ENCODE measurements at regions not wholly inside any gene's neighbourhood (a gene's known extent, or its start where the extent isn't known, plus 50 kb on each side); places are given as distances from the start of the nearest gene placed in this dataset.
A peak's percentile ranks its signal among the peaks of the same experiment; 100 is the strongest.
"Not testable (repeated sequence)": the region's sequence is repeated elsewhere in the genome, so short reads cannot be mapped to it uniquely, and the experiment has no call there.

GRCh38 chr10:121672733-121673132, 74.5 kb upstream of the FGFR2 start:
- no peak overlapping the region for H3K9ac ChIP-seq (ENCODE audit: low read length)
- no peak overlapping the region for H3K27ac ChIP-seq (ENCODE audit: low read depth, low read length)
- H3K4me3 ChIP-seq (ENCODE audit: low read length): no peak overlapping the region
- no peaks in the 10 kb centered on the region for H3K36me3 ChIP-seq (ENCODE audit: control insufficient read depth, insufficient read depth, low read length)
- no peaks in the 10 kb centered on the region for H3K27me3 ChIP-seq (ENCODE audit: control insufficient read depth, insufficient read depth, low read length)
- H3K4me1 ChIP-seq (ENCODE audit: control insufficient read depth, insufficient read depth, low read length): peaks cover 8% of the 10 kb centered on the region

GRCh38 chr10:121669840-121670239, 71.6 kb upstream of the FGFR2 start:
- not testable (repeated sequence) for H3K4me3 ChIP-seq (ENCODE audit: low read length); H3K27ac ChIP-seq (ENCODE audit: low read depth, low read length); H3K27me3 ChIP-seq (ENCODE audit: control insufficient read depth, insufficient read depth, low read length); H3K36me3 ChIP-seq (ENCODE audit: control insufficient read depth, insufficient read depth, low read length); H3K9ac ChIP-seq (ENCODE audit: low read length)
- peaks cover 11% of the 10 kb centered on the region for H3K4me1 ChIP-seq (ENCODE audit: control insufficient read depth, insufficient read depth, low read length)

- Histone ChIP-seq H3K4me1 (ENCODE audit: control insufficient read depth, insufficient read depth, low read length) (peaks cover 11% of the 10 kb centered on the region), H3K27me3 (ENCODE audit: control insufficient read depth, insufficient read depth, low read length) (no peaks in the 10 kb centered on the region), H3K9ac (ENCODE audit: low read length) (no peak overlapping the region), H3K4me3 (ENCODE audit: low read length) (no peak overlapping the region), H3K36me3 (ENCODE audit: control insufficient read depth, insufficient read depth, low read length) (no peaks in the 10 kb centered on the region), H3K27ac (ENCODE audit: low read depth, low read length) (peak overlapping the region; percentile 93)
Observed at GRCh38 chr10:121669028-121669374, 70.8 kb upstream of the FGFR2 start.

GRCh38 chr10:121668314-121669027, 70.2 kb upstream of the FGFR2 start:
- Histone ChIP-seq H3K4me3 (ENCODE audit: low read length) (no peak overlapping the region), H3K9ac (ENCODE audit: low read length) (no peak overlapping the region), H3K27ac (ENCODE audit: low read depth, low read length) (peak overlapping the region; percentile 93), H3K36me3 (ENCODE audit: control insufficient read depth, insufficient read depth, low read length) (no peaks in the 10 kb centered on the region), H3K27me3 (ENCODE audit: control insufficient read depth, insufficient read depth, low read length) (no peaks in the 10 kb centered on the region), H3K4me1 (ENCODE audit: control insufficient read depth, insufficient read depth, low read length) (peaks cover 11% of the 10 kb centered on the region)

GRCh38 chr10:121667948-121668313, 69.7 kb upstream of the FGFR2 start:
- H3K27ac ChIP-seq (ENCODE audit: low read depth, low read length): peak overlapping the region; percentile 93
- no peak overlapping the region for H3K9ac ChIP-seq (ENCODE audit: low read length)
- H3K27me3 ChIP-seq (ENCODE audit: control insufficient read depth, insufficient read depth, low read length): no peaks in the 10 kb centered on the region
- peaks cover 11% of the 10 kb centered on the region for H3K4me1 ChIP-seq (ENCODE audit: control insufficient read depth, insufficient read depth, low read length)
- H3K4me3 ChIP-seq (ENCODE audit: low read length): no peak overlapping the region
- no peaks in the 10 kb centered on the region for H3K36me3 ChIP-seq (ENCODE audit: control insufficient read depth, insufficient read depth, low read length)

- Histone ChIP-seq H3K4me3 (ENCODE audit: low read length) (no peak overlapping the region), H3K36me3 (ENCODE audit: control insufficient read depth, insufficient read depth, low read length) (no peaks in the 10 kb centered on the region), H3K9ac (ENCODE audit: low read length) (no peak overlapping the region), H3K4me1 (ENCODE audit: control insufficient read depth, insufficient read depth, low read length) (peaks cover 11% of the 10 kb centered on the region), H3K27me3 (ENCODE audit: control insufficient read depth, insufficient read depth, low read length) (no peaks in the 10 kb centered on the region), H3K27ac (ENCODE audit: low read depth, low read length) (no peak overlapping the region)
Observed at GRCh38 chr10:121665809-121666208, 67.6 kb upstream of the FGFR2 start.

GRCh38 chr10:121664671-121665070, 66.4 kb upstream of the FGFR2 start:
- Histone ChIP-seq H3K4me1 (ENCODE audit: control insufficient read depth, insufficient read depth, low read length) (peaks cover 11% of the 10 kb centered on the region), H3K27me3 (ENCODE audit: control insufficient read depth, insufficient read depth, low read length) (no peaks in the 10 kb centered on the region), H3K27ac (ENCODE audit: low read depth, low read length) (no peak overlapping the region)

GRCh38 chr10:121662945-121663917, 65.0 kb upstream of the FGFR2 start:
- Histone ChIP-seq H3K4me1 (ENCODE audit: control insufficient read depth, insufficient read depth, low read length) (peaks cover 8% of the 10 kb centered on the region), H3K36me3 (ENCODE audit: control insufficient read depth, insufficient read depth, low read length) (no peaks in the 10 kb centered on the region), H3K4me3 (ENCODE audit: low read length) (no peak overlapping the region), H3K9ac (ENCODE audit: low read length) (no peak overlapping the region), H3K27ac (ENCODE audit: low read depth, low read length) (no peak overlapping the region), H3K27me3 (ENCODE audit: control insufficient read depth, insufficient read depth, low read length) (no peaks in the 10 kb centered on the region)

More at GRCh38 chr10:121664671-121665070, 66.4 kb upstream of the FGFR2 start:
- Histone ChIP-seq H3K4me3 (ENCODE audit: low read length) (no peak overlapping the region), H3K36me3 (ENCODE audit: control insufficient read depth, insufficient read depth, low read length) (no peaks in the 10 kb centered on the region), H3K9ac (ENCODE audit: low read length) (no peak overlapping the region)

GRCh38 chr10:121662531-121662930, 64.3 kb upstream of the FGFR2 start:
- Histone ChIP-seq H3K27ac (ENCODE audit: low read depth, low read length) (no peak overlapping the region), H3K36me3 (ENCODE audit: control insufficient read depth, insufficient read depth, low read length) (no peaks in the 10 kb centered on the region), H3K9ac (ENCODE audit: low read length) (no peak overlapping the region), H3K4me3 (ENCODE audit: low read length) (no peak overlapping the region), H3K27me3 (ENCODE audit: control insufficient read depth, insufficient read depth, low read length) (no peaks in the 10 kb centered on the region), H3K4me1 (ENCODE audit: control insufficient read depth, insufficient read depth, low read length) (peaks cover 1% of the 10 kb centered on the region)

GRCh38 chr10:121661451-121661851, 63.2 kb upstream of the FGFR2 start:
- H3K4me1 ChIP-seq (ENCODE audit: control insufficient read depth, insufficient read depth, low read length): no peaks in the 10 kb centered on the region
- no peaks in the 10 kb centered on the region for H3K36me3 ChIP-seq (ENCODE audit: control insufficient read depth, insufficient read depth, low read length)
- H3K4me3 ChIP-seq (ENCODE audit: low read length): no peak overlapping the region
- no peak overlapping the region for H3K9ac ChIP-seq (ENCODE audit: low read length)
- H3K27me3 ChIP-seq (ENCODE audit: control insufficient read depth, insufficient read depth, low read length): no peaks in the 10 kb centered on the region
- no peak overlapping the region for H3K27ac ChIP-seq (ENCODE audit: low read depth, low read length)

GRCh38 chr10:121659236-121659635, 61.0 kb upstream of the FGFR2 start:
- Histone ChIP-seq H3K4me3 (ENCODE audit: low read length) (no peak overlapping the region), H3K4me1 (ENCODE audit: control insufficient read depth, insufficient read depth, low read length) (no peaks in the 10 kb centered on the region), H3K9ac (ENCODE audit: low read length) (no peak overlapping the region)

GRCh38 chr10:121658611-121659010, 60.4 kb upstream of the FGFR2 start:
- no peaks in the 10 kb centered on the region for H3K27me3 ChIP-seq (ENCODE audit: control insufficient read depth, insufficient read depth, low read length)

More at GRCh38 chr10:121659236-121659635, 61.0 kb upstream of the FGFR2 start:
- H3K36me3 ChIP-seq (ENCODE audit: control insufficient read depth, insufficient read depth, low read length): no peaks in the 10 kb centered on the region
- no peak overlapping the region for H3K27ac ChIP-seq (ENCODE audit: low read depth, low read length)
- no peaks in the 10 kb centered on the region for H3K27me3 ChIP-seq (ENCODE audit: control insufficient read depth, insufficient read depth, low read length)

More at GRCh38 chr10:121658611-121659010, 60.4 kb upstream of the FGFR2 start:
- H3K4me3 ChIP-seq (ENCODE audit: low read length): no peak overlapping the region
- H3K4me1 ChIP-seq (ENCODE audit: control insufficient read depth, insufficient read depth, low read length): no peaks in the 10 kb centered on the region
- no peak overlapping the region for H3K27ac ChIP-seq (ENCODE audit: low read depth, low read length)
- no peak overlapping the region for H3K9ac ChIP-seq (ENCODE audit: low read length)
- no peaks in the 10 kb centered on the region for H3K36me3 ChIP-seq (ENCODE audit: control insufficient read depth, insufficient read depth, low read length)
